ENCODE measurements at regions not wholly inside any gene's neighbourhood (a gene's known extent, or its start where the extent isn't known, plus 50 kb on each side); places are given as distances from the start of the nearest gene placed in this dataset.

DNA sequence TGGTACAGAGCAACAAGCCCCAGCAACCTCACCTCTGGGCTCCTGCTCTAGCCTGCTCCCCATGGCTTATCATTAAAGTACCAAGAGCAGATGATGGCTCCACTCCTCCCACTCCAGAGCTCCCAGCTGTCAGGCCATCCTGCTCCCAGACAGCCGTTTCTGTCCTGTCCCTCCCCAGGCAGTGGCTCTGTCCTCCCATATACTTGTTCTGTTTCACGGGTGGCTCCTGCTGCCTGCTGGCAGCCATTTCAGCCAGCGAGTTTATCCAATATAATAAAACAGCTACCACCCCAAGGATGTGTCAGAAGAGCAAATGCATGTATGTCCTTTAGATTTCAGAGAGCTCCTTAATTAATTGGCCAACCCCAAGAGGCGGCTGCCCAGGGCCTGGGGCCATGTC, 79.4 kb upstream of the VSTM2B start:
- Histone ChIP-seq H3K27ac (no peak overlapping the region), H3K9me3 (no peaks in the 10 kb centered on the region), H3K4me1 (no peaks in the 10 kb centered on the region), H3K36me3 (no peaks in the 10 kb centered on the region), H3K4me3 (no peak overlapping the region), H3K27me3 (no peaks in the 10 kb centered on the region)
- no peak for TF ChIP-seq CTCF (IDR thresholded peaks at IDR 0.05)
- intact Hi-C loops (cut with DNase I; ENCODE audit: low total_unique reads) = no loop called here
- no peak for DNase-seq

- DNase-seq = no peak
- Histone ChIP-seq H3K4me1 (no peaks in the 10 kb centered on the region), H3K27ac (no peak overlapping the region), H3K27me3 (no peaks in the 10 kb centered on the region), H3K4me3 (no peak overlapping the region), H3K36me3 (no peaks in the 10 kb centered on the region), H3K9me3 (no peaks in the 10 kb centered on the region)
- intact Hi-C loops (cut with DNase I; ENCODE audit: low total_unique reads) = no loop called here
- no peak for TF ChIP-seq CTCF (IDR thresholded peaks at IDR 0.05)
These were observed 77.7 kb upstream of the VSTM2B start for GRCh38 chr19:29448046-29448445.

GRCh38 chr19:29449371-29449770, 76.4 kb upstream of the VSTM2B start:
- TF ChIP-seq CTCF (IDR thresholded peaks at IDR 0.05) = no peak
- H3K4me3 ChIP-seq = no peak overlapping the region
- H3K27ac ChIP-seq = no peak overlapping the region
- intact Hi-C loops (cut with DNase I; ENCODE audit: low total_unique reads) = no loop called here
- no peaks in the 10 kb centered on the region for H3K4me1 ChIP-seq
- no peaks in the 10 kb centered on the region for H3K27me3 ChIP-seq
- H3K9me3 ChIP-seq = no peaks in the 10 kb centered on the region
- no peaks in the 10 kb centered on the region for H3K36me3 ChIP-seq
- no peak for DNase-seq

- H3K27ac ChIP-seq = no peak overlapping the region
- no peaks in the 10 kb centered on the region for H3K36me3 ChIP-seq
These were observed 75.5 kb upstream of the VSTM2B start for GRCh38 chr19:29450306-29450705.

GRCh38 chr19:29450812-29451211, 75.0 kb upstream of the VSTM2B start:
- Histone ChIP-seq H3K4me1 (no peaks in the 10 kb centered on the region), H3K4me3 (no peak overlapping the region), H3K27me3 (no peaks in the 10 kb centered on the region), H3K9me3 (no peaks in the 10 kb centered on the region), H3K36me3 (no peaks in the 10 kb centered on the region), H3K27ac (no peak overlapping the region)
- no peak for TF ChIP-seq CTCF (IDR thresholded peaks at IDR 0.05)
- intact Hi-C loops (cut with DNase I; ENCODE audit: low total_unique reads) = no loop called here
- DNase-seq = no peak

More at GRCh38 chr19:29450306-29450705, 75.5 kb upstream of the VSTM2B start:
- Histone ChIP-seq H3K4me1 (no peaks in the 10 kb centered on the region), H3K9me3 (no peaks in the 10 kb centered on the region), H3K4me3 (no peak overlapping the region), H3K27me3 (no peaks in the 10 kb centered on the region)
- TF ChIP-seq CTCF (IDR thresholded peaks at IDR 0.05) = no peak
- DNase-seq = no peak
- intact Hi-C loops (cut with DNase I; ENCODE audit: low total_unique reads) = no loop called here

DNA sequence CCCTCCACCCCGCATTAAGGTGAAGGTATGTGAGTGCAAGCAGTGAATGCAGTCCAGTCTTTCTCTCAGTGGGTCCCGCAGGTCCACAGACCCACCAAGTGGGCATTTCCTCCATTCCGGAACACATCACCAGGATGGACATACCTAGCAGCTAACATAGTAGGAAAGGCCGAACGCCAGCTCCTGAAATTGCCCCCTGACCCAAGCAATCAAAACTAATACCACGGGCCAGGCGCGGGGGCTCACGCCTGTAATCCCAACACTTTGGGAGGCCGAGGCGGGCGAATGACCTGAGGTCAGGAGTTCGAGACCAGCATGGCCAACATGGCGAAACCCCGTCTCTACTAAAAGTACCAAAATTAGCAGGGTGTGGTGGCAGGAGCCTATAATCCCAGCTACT, 71.7 kb upstream of the VSTM2B start:
- Histone ChIP-seq H3K36me3 (no peaks in the 10 kb centered on the region), H3K27me3 (no peaks in the 10 kb centered on the region), H3K4me3 (no peak overlapping the region), H3K9me3 (peaks cover 0 to 7% (median 0%) of the 10 kb centered on the region in 3 donors), H3K27ac (no peak overlapping the region), H3K4me1 (no peaks in the 10 kb centered on the region)
- no peak for DNase-seq
- intact Hi-C loops (cut with DNase I; ENCODE audit: low total_unique reads) = no loop called here
- no peak for TF ChIP-seq CTCF (IDR thresholded peaks at IDR 0.05)
